ENCODE measurements at regions not wholly inside any gene's neighbourhood (a gene's known extent, or its start where the extent isn't known, plus 50 kb on each side); places are given as distances from the start of the nearest gene placed in this dataset.

- DNase-seq (ENCODE audit: low read depth, low spot score), result no peak
- Mint-ChIP-seq H3K27ac (ENCODE audit: unreplicated experiment) (no peak overlapping the region), H3K4me3 (no peak overlapping the region), H3K27me3 (ENCODE audit: low read depth) (peaks cover 12% of the 10 kb centered on the region), H3K4me1 (no peaks in the 10 kb centered on the region), H3K9me3 (peaks cover 5% of the 10 kb centered on the region), H3K36me3 (ENCODE audit: low read depth) (no peaks in the 10 kb centered on the region)
- TF ChIP-seq CTCF (conservative IDR thresholded peaks at IDR 0.05), result no peak
These were observed 881.4 kb downstream of the UQCRFS1 start for GRCh38 chr19:28331596-28331995.

GRCh38 chr19:28330831-28331230 lies 882.1 kb downstream of the UQCRFS1 start:
- Mint-ChIP-seq H3K36me3 (ENCODE audit: low read depth) (no peaks in the 10 kb centered on the region), H3K4me3 (no peak overlapping the region), H3K9me3 (peaks cover 5% of the 10 kb centered on the region), H3K27me3 (ENCODE audit: low read depth) (peaks cover 13% of the 10 kb centered on the region), H3K4me1 (no peaks in the 10 kb centered on the region), H3K27ac (ENCODE audit: unreplicated experiment) (no peak overlapping the region)
- no peak for DNase-seq (ENCODE audit: low read depth, low spot score)
- no peak for TF ChIP-seq CTCF (conservative IDR thresholded peaks at IDR 0.05)

GRCh38 chr19:28329429-28329828 lies 883.5 kb downstream of the UQCRFS1 start:
- H3K9me3 Mint-ChIP-seq, result peaks cover 5% of the 10 kb centered on the region
- DNase-seq (ENCODE audit: low read depth, low spot score), result no peak
- TF ChIP-seq CTCF (conservative IDR thresholded peaks at IDR 0.05), result no peak

GRCh38 chr19:28327905-28328304 lies 885.0 kb downstream of the UQCRFS1 start:
- Mint-ChIP-seq H3K27ac (ENCODE audit: unreplicated experiment) (no peak overlapping the region), H3K36me3 (ENCODE audit: low read depth) (no peaks in the 10 kb centered on the region), H3K27me3 (ENCODE audit: low read depth) (peaks cover 22% of the 10 kb centered on the region), H3K9me3 (peaks cover 5% of the 10 kb centered on the region), H3K4me1 (no peaks in the 10 kb centered on the region), H3K4me3 (no peak overlapping the region)
- DNase-seq (ENCODE audit: low read depth, low spot score), result no peak
- no peak for TF ChIP-seq CTCF (conservative IDR thresholded peaks at IDR 0.05)

More at GRCh38 chr19:28329429-28329828, 883.5 kb downstream of the UQCRFS1 start:
- H3K4me1 Mint-ChIP-seq, result no peaks in the 10 kb centered on the region
- no peaks in the 10 kb centered on the region for H3K36me3 Mint-ChIP-seq (ENCODE audit: low read depth)
- H3K27ac Mint-ChIP-seq (ENCODE audit: unreplicated experiment), result no peak overlapping the region
- no peak overlapping the region for H3K4me3 Mint-ChIP-seq
- peaks cover 20% of the 10 kb centered on the region for H3K27me3 Mint-ChIP-seq (ENCODE audit: low read depth)

GRCh38 chr19:28326746-28327145 lies 886.2 kb downstream of the UQCRFS1 start:
- Mint-ChIP-seq H3K4me3 (no peak overlapping the region), H3K27ac (ENCODE audit: unreplicated experiment) (no peak overlapping the region), H3K27me3 (ENCODE audit: low read depth) (peaks cover 25% of the 10 kb centered on the region), H3K36me3 (ENCODE audit: low read depth) (no peaks in the 10 kb centered on the region), H3K4me1 (peaks cover 6% of the 10 kb centered on the region), H3K9me3 (peaks cover 5% of the 10 kb centered on the region)
- TF ChIP-seq CTCF (conservative IDR thresholded peaks at IDR 0.05), result no peak
- no peak for DNase-seq (ENCODE audit: low read depth, low spot score)
